ENCODE measurements at regions not wholly inside any gene's neighbourhood (a gene's known extent, or its start where the extent isn't known, plus 50 kb on each side); places are given as distances from the start of the nearest gene placed in this dataset.

GRCh38 chr10:80739328-80739727 lies 201.6 kb downstream of the SH2D4B start:
- intact Hi-C loops (cut with micrococcal nuclease): no loop called here
- 97% methylated on average over 5 of the region's 6 CpGs for WGBS (ENCODE audit: insufficient coverage)
- H4K20me1 ChIP-seq (ENCODE audit: control insufficient read depth, insufficient read depth, low read length, poor library complexity, severe bottlenecking): no peaks in the 10 kb centered on the region
- H2AFZ ChIP-seq (ENCODE audit: insufficient read depth, low read depth, low read length, poor library complexity, severe bottlenecking): no peak overlapping the region
- Mint-ChIP-seq H3K4me1 (no peaks in the 10 kb centered on the region), H3K9me3 (ENCODE audit: insufficient read depth) (no peaks in the 10 kb centered on the region), H3K4me3 (no peak overlapping the region), H3K27ac (no peak overlapping the region), H3K27me3 (peaks cover 26% of the 10 kb centered on the region)
- no peaks in the 10 kb centered on the region for H3K4me1 ChIP-seq (ENCODE audit: control insufficient read depth in 2 of 2, insufficient read depth in 2 of 2, low read length in 2 of 2)
- no peak for ATAC-seq (ENCODE audit: low read depth)
- H3K4me2 ChIP-seq (replicated peaks; ENCODE audit: low read depth, low read length, poor library complexity, severe bottlenecking): no peak overlapping the region
- H3K9ac ChIP-seq (ENCODE audit: low read length): no peak overlapping the region
- no peak for DNase-seq
- H3K27ac ChIP-seq (ENCODE audit: low read length in 2 of 2): no peak overlapping the region
- no peak overlapping the region for H3K4me3 ChIP-seq (ENCODE audit: control extremely low read depth in 1 of 5, extremely low read depth in 1 of 5, insufficient read depth in 1 of 5, low read depth in 2 of 5, low read length in 4 of 5)
- no peaks in the 10 kb centered on the region for H3K36me3 ChIP-seq (replicated peaks in 1 of 2; ENCODE audit: control extremely low read depth in 1 of 2, control insufficient read depth in 1 of 2, extremely low read depth in 1 of 2, insufficient read depth in 2 of 2, low read length in 1 of 2)
- peaks cover 0 to 3% (median 0%) of the 10 kb centered on the region in 4 experiments for H3K27me3 ChIP-seq (replicated peaks in 1 of 4; ENCODE audit: control extremely low read depth in 1 of 4, control insufficient read depth in 3 of 4, insufficient read depth in 4 of 4, low read length in 3 of 4)
- TF ChIP-seq CTCF (IDR thresholded peaks at IDR 0.05) (no peak), EZH2 (IDR thresholded peaks at IDR 0.05; ENCODE audit: borderline replicate concordance, insufficient read depth, low read depth, low read length, poor library complexity, severe bottlenecking) (no peak)
- ChIA-PET POLR2A (no interaction called here), CTCF (no interaction called here)
- H3K79me2 ChIP-seq (ENCODE audit: control insufficient read depth, insufficient read depth, low read length): no peaks in the 10 kb centered on the region
- H3K9me3 ChIP-seq (ENCODE audit: control extremely low read depth in 1 of 3, control insufficient read depth in 2 of 3, insufficient read depth in 1 of 3, low read length in 2 of 3): no peaks in the 10 kb centered on the region

- peaks cover 26% of the 10 kb centered on the region for H3K27me3 Mint-ChIP-seq
- no peak for TF ChIP-seq EZH2 (IDR thresholded peaks at IDR 0.05; ENCODE audit: borderline replicate concordance, insufficient read depth, low read depth, low read length, poor library complexity, severe bottlenecking)
- TF ChIP-seq CTCF (IDR thresholded peaks at IDR 0.05): no peak
- no peak overlapping the region for H3K4me3 Mint-ChIP-seq
- POLR2A ChIA-PET: no interaction called here
- H3K9me3 ChIP-seq (ENCODE audit: control extremely low read depth in 1 of 3, control insufficient read depth in 2 of 3, insufficient read depth in 1 of 3, low read length in 2 of 3): no peaks in the 10 kb centered on the region
- H3K4me1 Mint-ChIP-seq: no peaks in the 10 kb centered on the region
- no peak for ATAC-seq (ENCODE audit: low read depth)
- H3K4me2 ChIP-seq (replicated peaks; ENCODE audit: low read depth, low read length, poor library complexity, severe bottlenecking): no peak overlapping the region
- no peaks in the 10 kb centered on the region for H3K4me1 ChIP-seq (ENCODE audit: control insufficient read depth in 2 of 2, insufficient read depth in 2 of 2, low read length in 2 of 2)
- H3K9me3 Mint-ChIP-seq (ENCODE audit: insufficient read depth): no peaks in the 10 kb centered on the region
- no peak for DNase-seq
- no peak overlapping the region for H3K27ac Mint-ChIP-seq
- H3K27ac ChIP-seq (ENCODE audit: low read length in 2 of 2): no peak overlapping the region
- H3K9ac ChIP-seq (ENCODE audit: low read length): no peak overlapping the region
- CTCF ChIA-PET: no interaction called here
- H3K4me3 ChIP-seq (ENCODE audit: control extremely low read depth in 1 of 5, extremely low read depth in 1 of 5, insufficient read depth in 1 of 5, low read depth in 2 of 5, low read length in 4 of 5): no peak overlapping the region
- H3K27me3 ChIP-seq (replicated peaks in 1 of 4; ENCODE audit: control extremely low read depth in 1 of 4, control insufficient read depth in 3 of 4, insufficient read depth in 4 of 4, low read length in 3 of 4): peaks cover 0 to 3% (median 0%) of the 10 kb centered on the region in 4 experiments
- no peak overlapping the region for H2AFZ ChIP-seq (ENCODE audit: insufficient read depth, low read depth, low read length, poor library complexity, severe bottlenecking)
- intact Hi-C loops (cut with micrococcal nuclease): no loop called here
- WGBS (ENCODE audit: insufficient coverage): 89% methylated on average over 14 of the region's 18 CpGs
- no peaks in the 10 kb centered on the region for H3K36me3 ChIP-seq (replicated peaks in 1 of 2; ENCODE audit: control extremely low read depth in 1 of 2, control insufficient read depth in 1 of 2, extremely low read depth in 1 of 2, insufficient read depth in 2 of 2, low read length in 1 of 2)
- H3K79me2 ChIP-seq (ENCODE audit: control insufficient read depth, insufficient read depth, low read length): no peaks in the 10 kb centered on the region
- no peaks in the 10 kb centered on the region for H4K20me1 ChIP-seq (ENCODE audit: control insufficient read depth, insufficient read depth, low read length, poor library complexity, severe bottlenecking)
Observed at GRCh38 chr10:80739963-80740715, 202.4 kb downstream of the SH2D4B start.

Data from B cell (primary cell).